ENCODE measurements at regions not wholly inside any gene's neighbourhood (a gene's known extent, or its start where the extent isn't known, plus 50 kb on each side); places are given as distances from the start of the nearest gene placed in this dataset.

DNA sequence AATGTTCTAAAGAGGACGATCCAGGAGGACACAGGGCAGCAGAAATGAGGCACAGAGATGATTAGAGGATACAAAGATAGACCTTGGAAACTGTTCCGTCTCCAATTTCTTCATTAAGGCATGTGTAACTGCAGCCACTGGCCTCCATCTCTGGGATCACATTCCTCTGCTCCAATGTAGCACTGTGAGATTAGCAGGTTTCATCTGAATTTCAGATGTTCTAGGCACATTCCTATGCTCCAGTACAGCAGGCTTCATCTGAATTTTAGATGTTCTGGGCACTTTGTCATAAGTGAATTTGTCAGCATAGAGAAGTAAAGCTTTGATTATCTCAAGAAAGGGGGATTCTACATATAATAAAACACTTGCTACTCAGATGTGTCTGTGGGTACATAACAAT, 671.4 kb downstream of the MTRR start:
- TF ChIP-seq POLR2A (IDR thresholded peaks at IDR 0.05; ENCODE audit: extremely low read depth, insufficient read length), result no peak
- TF ChIP-seq, protein P1, sequence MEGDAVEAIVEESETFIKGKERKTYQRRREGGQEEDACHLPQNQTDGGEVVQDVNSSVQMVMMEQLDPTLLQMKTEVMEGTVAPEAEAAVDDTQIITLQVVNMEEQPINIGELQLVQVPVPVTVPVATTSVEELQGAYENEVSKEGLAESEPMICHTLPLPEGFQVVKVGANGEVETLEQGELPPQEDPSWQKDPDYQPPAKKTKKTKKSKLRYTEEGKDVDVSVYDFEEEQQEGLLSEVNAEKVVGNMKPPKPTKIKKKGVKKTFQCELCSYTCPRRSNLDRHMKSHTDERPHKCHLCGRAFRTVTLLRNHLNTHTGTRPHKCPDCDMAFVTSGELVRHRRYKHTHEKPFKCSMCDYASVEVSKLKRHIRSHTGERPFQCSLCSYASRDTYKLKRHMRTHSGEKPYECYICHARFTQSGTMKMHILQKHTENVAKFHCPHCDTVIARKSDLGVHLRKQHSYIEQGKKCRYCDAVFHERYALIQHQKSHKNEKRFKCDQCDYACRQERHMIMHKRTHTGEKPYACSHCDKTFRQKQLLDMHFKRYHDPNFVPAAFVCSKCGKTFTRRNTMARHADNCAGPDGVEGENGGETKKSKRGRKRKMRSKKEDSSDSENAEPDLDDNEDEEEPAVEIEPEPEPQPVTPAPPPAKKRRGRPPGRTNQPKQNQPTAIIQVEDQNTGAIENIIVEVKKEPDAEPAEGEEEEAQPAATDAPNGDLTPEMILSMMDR (IDR thresholded peaks at IDR 0.05; ENCODE audit: low read depth, low read length), result no peak
